Ovary (tissue), 7 donors: ENCODE measurements at regions not wholly inside any gene's neighbourhood (a gene's known extent, or its start where the extent isn't known, plus 50 kb on each side); places are given as distances from the start of the nearest gene placed in this dataset.

Source experiments
- DNase-seq, 5 donors: peaks; one replicate each; pipeline ENCODE4 v3.0.0-alpha.2; 2019 to 2020
- H3K27ac ChIP-seq, 2 donors: fragments of 200-600 bp; one replicate each; pipeline versions ENCODE4 v1.5.1 to v1.8.0; 2019 to 2022
- H3K27me3 ChIP-seq: fragments of 200-600 bp; one replicate; pipeline ENCODE4 v1.8.0; 2022
- H3K36me3 ChIP-seq: fragments of 200-600 bp; sonication (generic); one replicate; pipeline ENCODE4 v1.5.1; 2019
- H3K4me1 ChIP-seq: one replicate; pipeline ENCODE4 v1.8.1; 2013; ENCODE audit warnings: mild to moderate bottlenecking, moderate library complexity; ENCODE audit not compliant: insufficient read depth
- H3K4me3 ChIP-seq: fragments of 200-600 bp; sonication (generic); one replicate; pipeline ENCODE4 v1.5.1; 2017
- H3K9me3 ChIP-seq, 2 donors: fragments of 200-600 bp in 1 of 2; sonication (generic) in 1 of 2; one replicate each; pipeline versions ENCODE4 v1.5.1 to v1.8.1; 2013 to 2019; ENCODE audit warnings: mild to moderate bottlenecking in 1 of 2, moderate library complexity in 1 of 2
- CTCF ChIP-seq, 3 donors: fragments of 450-650 bp in 2 of 3; fragments of 200-600 bp in 1 of 3; IDR thresholded peaks; one replicate each; pipeline versions ENCODE4 v1.5.1 to v1.8.0; 2016 to 2022; ENCODE audit warnings: antibody characterized with exemption in 3 of 3, mild to moderate bottlenecking in 1 of 3
- EP300 ChIP-seq: sonication (generic); formaldehyde crosslinking; IDR thresholded peaks from one replicate; pipeline ENCODE4 v1.6.1; 2017; ENCODE audit warnings: antibody characterized with exemption
- POLR2A ChIP-seq: fragments of 450-650 bp; IDR thresholded peaks from one replicate; pipeline ENCODE4 v1.6.1; 2017; ENCODE audit warnings: antibody characterized with exemption, mild to moderate bottlenecking, moderate library complexity
- WGBS, 3 donors: extraction: QIAGEN DNeasy Blood & Tissue Kit in 1 of 3; methylation state at CpG; one replicate each; pipeline versions ENCODE4 v1.1.5 to v1.1.7; 2013 to 2017; 5-methylcytosine and 5-hydroxymethylcytosine counted together
- intact Hi-C, 4 donors: fragments of 100-400 bp; cut with DNase I; formaldehyde crosslinking; loops; one replicate each; pipeline versions ENCODE4 v1.11.0 to v1.15.1; 2022 to 2023
- donor health status: DM: no; HTN: no; CAD: no; lungs with moderate emphysema.
- donor health status: DM: no; HTN: no; CAD: no.
- donor health status: Bipolar disorder and iron deficiency.
- donor health status: DM: no; HTN: no; CAD: no.
- donor health status: DM: yes; HTN: yes; CAD: no.

GRCh38 chr4:179465131-179465797, 2023.0 kb upstream of the AGA start:
- 86 to 89% (median 86%) methylated on average over 8 of the region's 8 CpGs for WGBS, 3 donors
- Histone ChIP-seq H3K9me3 (no peaks in the 10 kb centered on the region), H3K4me1 (no peaks in the 10 kb centered on the region), H3K4me3 (no peak overlapping the region), H3K27ac (no peak overlapping the region), H3K36me3 (no peaks in the 10 kb centered on the region), H3K27me3 (no peaks in the 10 kb centered on the region)
- TF ChIP-seq EP300 (no peak), CTCF (IDR thresholded peaks at IDR 0.05) (no peak), POLR2A (no peak)
- no peak for DNase-seq
- intact Hi-C loops = no loop called here

- 59 to 66% (median 63%) methylated on average over 1 of the region's 1 CpG for WGBS, 3 donors
- no peak overlapping the region for H3K4me3 ChIP-seq
- TF ChIP-seq EP300 (no peak), POLR2A (no peak), CTCF (IDR thresholded peaks at IDR 0.05) (no peak)
Measured at GRCh38 chr4:179467878-179468277, 2025.6 kb upstream of the AGA start.

GRCh38 chr4:179472164-179472563, 2029.9 kb upstream of the AGA start:
- H3K9me3 ChIP-seq = no peaks in the 10 kb centered on the region
- H3K36me3 ChIP-seq = no peaks in the 10 kb centered on the region
- TF ChIP-seq EP300 (no peak), POLR2A (no peak)
- no peak overlapping the region for H3K27ac ChIP-seq
- H3K4me3 ChIP-seq = no peak overlapping the region
- no peaks in the 10 kb centered on the region for H3K27me3 ChIP-seq
- intact Hi-C loops = no loop called here
- H3K4me1 ChIP-seq = no peaks in the 10 kb centered on the region
- no peak for DNase-seq

More at GRCh38 chr4:179467878-179468277, 2025.6 kb upstream of the AGA start:
- H3K27me3 ChIP-seq = no peaks in the 10 kb centered on the region
- no peaks in the 10 kb centered on the region for H3K9me3 ChIP-seq
- intact Hi-C loops = no loop called here
- no peak for DNase-seq
- H3K4me1 ChIP-seq = no peaks in the 10 kb centered on the region
- no peak overlapping the region for H3K27ac ChIP-seq
- H3K36me3 ChIP-seq = no peaks in the 10 kb centered on the region

GRCh38 chr4:179478608-179479007, 2036.4 kb upstream of the AGA start:
- intact Hi-C loops = no loop called here
- DNase-seq = no peak
- H3K36me3 ChIP-seq = no peaks in the 10 kb centered on the region
- no peak overlapping the region for H3K27ac ChIP-seq
- no peak overlapping the region for H3K4me3 ChIP-seq
- no peak for TF ChIP-seq CTCF (IDR thresholded peaks at IDR 0.05)
- TF ChIP-seq POLR2A = no peak
- no peak for TF ChIP-seq EP300
- H3K9me3 ChIP-seq = no peaks in the 10 kb centered on the region
- H3K4me1 ChIP-seq = no peaks in the 10 kb centered on the region
- no peaks in the 10 kb centered on the region for H3K27me3 ChIP-seq

- Histone ChIP-seq H3K36me3 (no peaks in the 10 kb centered on the region), H3K4me3 (no peak overlapping the region), H3K27me3 (no peaks in the 10 kb centered on the region), H3K27ac (no peak overlapping the region), H3K9me3 (no peaks in the 10 kb centered on the region), H3K4me1 (no peaks in the 10 kb centered on the region)
- 67 to 84% (median 72%) methylated on average over 3 of the region's 3 CpGs for WGBS, 3 donors
- intact Hi-C loops = no loop called here
- no peak for DNase-seq
- TF ChIP-seq POLR2A = no peak
Measured at GRCh38 chr4:179485781-179486180, 2043.5 kb upstream of the AGA start.
